ENCODE measurements at regions not wholly inside any gene's neighbourhood (a gene's known extent, or its start where the extent isn't known, plus 50 kb on each side); places are given as distances from the start of the nearest gene placed in this dataset.
A peak's percentile ranks its signal among the peaks of the same experiment; 100 is the strongest.

- Histone ChIP-seq H3K4me1 (ENCODE audit: control insufficient read depth in 3 of 3, insufficient read depth in 2 of 3, low read depth in 1 of 3, low read length in 2 of 3) (no peaks in the 10 kb centered on the region), H3K9me3 (ENCODE audit: control insufficient read depth in 2 of 2, insufficient read depth in 1 of 2, low read depth in 1 of 2, low read length in 1 of 2) (no peaks in the 10 kb centered on the region), H3K27ac (ENCODE audit: low read depth in 1 of 3, low read length in 2 of 3) (no peak overlapping the region), H3K4me3 (ENCODE audit: low read depth in 1 of 3, low read length in 3 of 3) (no peak overlapping the region), H3K27me3 (ENCODE audit: control insufficient read depth in 3 of 3, insufficient read depth in 3 of 3, low read length in 3 of 3) (no peaks in the 10 kb centered on the region), H3K36me3 (ENCODE audit: control insufficient read depth in 3 of 3, insufficient read depth in 2 of 3, low read depth in 1 of 3, low read length in 3 of 3) (no peaks in the 10 kb centered on the region)
- FAIRE-seq (no peak), DNase-seq (no peak)
- WGBS, 3 donors = 46 to 56% (median 48%) methylated on average over 4 of the region's 4 CpGs
These were observed 402.1 kb upstream of the CHD6 start for GRCh38 chr20:42020316-42020715.

- H3K27me3 ChIP-seq (ENCODE audit: control insufficient read depth in 3 of 3, insufficient read depth in 3 of 3, low read length in 3 of 3) = no peaks in the 10 kb centered on the region
- no peaks in the 10 kb centered on the region for H3K36me3 ChIP-seq (ENCODE audit: control insufficient read depth in 3 of 3, insufficient read depth in 2 of 3, low read depth in 1 of 3, low read length in 3 of 3)
- H3K4me1 ChIP-seq (ENCODE audit: control insufficient read depth in 3 of 3, insufficient read depth in 2 of 3, low read depth in 1 of 3, low read length in 2 of 3) = no peaks in the 10 kb centered on the region
- H3K27ac ChIP-seq (ENCODE audit: low read depth in 1 of 3, low read length in 2 of 3) = no peak overlapping the region
- H3K9me3 ChIP-seq (ENCODE audit: control insufficient read depth in 2 of 2, insufficient read depth in 1 of 2, low read depth in 1 of 2, low read length in 1 of 2) = no peaks in the 10 kb centered on the region
- no peak overlapping the region for H3K4me3 ChIP-seq (ENCODE audit: low read depth in 1 of 3, low read length in 3 of 3)
- FAIRE-seq (no peak), DNase-seq (peak; percentile 3 to 10)
These were observed 400.8 kb upstream of the CHD6 start for GRCh38 chr20:42018979-42019378.

- H3K27ac ChIP-seq (ENCODE audit: low read depth in 1 of 3, low read length in 2 of 3) = no peak overlapping the region
- FAIRE-seq (no peak), DNase-seq (no peak)
- no peaks in the 10 kb centered on the region for H3K4me1 ChIP-seq (ENCODE audit: control insufficient read depth in 3 of 3, insufficient read depth in 2 of 3, low read depth in 1 of 3, low read length in 2 of 3)
- no peaks in the 10 kb centered on the region for H3K36me3 ChIP-seq (ENCODE audit: control insufficient read depth in 3 of 3, insufficient read depth in 2 of 3, low read depth in 1 of 3, low read length in 3 of 3)
- no peaks in the 10 kb centered on the region for H3K27me3 ChIP-seq (ENCODE audit: control insufficient read depth in 3 of 3, insufficient read depth in 3 of 3, low read length in 3 of 3)
- no peak overlapping the region for H3K4me3 ChIP-seq (ENCODE audit: low read depth in 1 of 3, low read length in 3 of 3)
- peaks cover 0 to 7% of the 10 kb centered on the region in 2 donors for H3K9me3 ChIP-seq (ENCODE audit: control insufficient read depth in 2 of 2, insufficient read depth in 1 of 2, low read depth in 1 of 2, low read length in 1 of 2)
- WGBS, 3 donors = 59 to 65% (median 60%) methylated on average over 3 of the region's 3 CpGs
These were observed 391.9 kb upstream of the CHD6 start for GRCh38 chr20:42010090-42010489.

GRCh38 chr20:42007251-42007650 lies 389.1 kb upstream of the CHD6 start:
- Histone ChIP-seq H3K9me3 (ENCODE audit: control insufficient read depth in 2 of 2, insufficient read depth in 1 of 2, low read depth in 1 of 2, low read length in 1 of 2) (peaks cover 0 to 7% of the 10 kb centered on the region in 2 donors), H3K36me3 (ENCODE audit: control insufficient read depth in 3 of 3, insufficient read depth in 2 of 3, low read depth in 1 of 3, low read length in 3 of 3) (no peaks in the 10 kb centered on the region), H3K27me3 (ENCODE audit: control insufficient read depth in 3 of 3, insufficient read depth in 3 of 3, low read length in 3 of 3) (no peaks in the 10 kb centered on the region), H3K4me3 (ENCODE audit: low read depth in 1 of 3, low read length in 3 of 3) (no peak overlapping the region), H3K27ac (ENCODE audit: low read depth in 1 of 3, low read length in 2 of 3) (no peak overlapping the region), H3K4me1 (ENCODE audit: control insufficient read depth in 3 of 3, insufficient read depth in 2 of 3, low read depth in 1 of 3, low read length in 2 of 3) (no peaks in the 10 kb centered on the region)
- 70 to 77% (median 71%) methylated on average over 4 of the region's 4 CpGs for WGBS, 3 donors
- FAIRE-seq (no peak), DNase-seq (no peak)

- no peaks in the 10 kb centered on the region for H3K4me1 ChIP-seq (ENCODE audit: control insufficient read depth in 3 of 3, insufficient read depth in 2 of 3, low read depth in 1 of 3, low read length in 2 of 3)
- FAIRE-seq (no peak), DNase-seq (no peak)
- H3K27me3 ChIP-seq (ENCODE audit: control insufficient read depth in 3 of 3, insufficient read depth in 3 of 3, low read length in 3 of 3) = no peaks in the 10 kb centered on the region
- H3K36me3 ChIP-seq (ENCODE audit: control insufficient read depth in 3 of 3, insufficient read depth in 2 of 3, low read depth in 1 of 3, low read length in 3 of 3) = no peaks in the 10 kb centered on the region
- H3K4me3 ChIP-seq (ENCODE audit: low read depth in 1 of 3, low read length in 3 of 3) = no peak overlapping the region
- H3K27ac ChIP-seq (ENCODE audit: low read depth in 1 of 3, low read length in 2 of 3) = no peak overlapping the region
- H3K9me3 ChIP-seq (ENCODE audit: control insufficient read depth in 2 of 2, insufficient read depth in 1 of 2, low read depth in 1 of 2, low read length in 1 of 2) = peaks cover 0 to 7% of the 10 kb centered on the region in 2 donors
These were observed 387.0 kb upstream of the CHD6 start for GRCh38 chr20:42005211-42005610.

- Histone ChIP-seq H3K4me1 (ENCODE audit: control insufficient read depth in 3 of 3, insufficient read depth in 2 of 3, low read depth in 1 of 3, low read length in 2 of 3) (no peaks in the 10 kb centered on the region), H3K36me3 (ENCODE audit: control insufficient read depth in 3 of 3, insufficient read depth in 2 of 3, low read depth in 1 of 3, low read length in 3 of 3) (no peaks in the 10 kb centered on the region), H3K27me3 (ENCODE audit: control insufficient read depth in 3 of 3, insufficient read depth in 3 of 3, low read length in 3 of 3) (no peaks in the 10 kb centered on the region), H3K4me3 (ENCODE audit: low read depth in 1 of 3, low read length in 3 of 3) (no peak overlapping the region), H3K9me3 (ENCODE audit: control insufficient read depth in 2 of 2, insufficient read depth in 1 of 2, low read depth in 1 of 2, low read length in 1 of 2) (no peaks in the 10 kb centered on the region), H3K27ac (ENCODE audit: low read depth in 1 of 3, low read length in 2 of 3) (no peak overlapping the region)
- 81 to 85% (median 83%) methylated on average over 2 of the region's 2 CpGs for WGBS, 3 donors
- FAIRE-seq (no peak), DNase-seq (no peak)
These were observed 385.2 kb upstream of the CHD6 start for GRCh38 chr20:42003380-42003779.

GRCh38 chr20:41998539-41999341 lies 380.6 kb upstream of the CHD6 start:
- Histone ChIP-seq H3K27me3 (ENCODE audit: control insufficient read depth in 3 of 3, insufficient read depth in 3 of 3, low read length in 3 of 3) (no peaks in the 10 kb centered on the region), H3K9me3 (ENCODE audit: control insufficient read depth in 2 of 2, insufficient read depth in 1 of 2, low read depth in 1 of 2, low read length in 1 of 2) (no peaks in the 10 kb centered on the region), H3K27ac (ENCODE audit: low read depth in 1 of 3, low read length in 2 of 3) (no peak overlapping the region), H3K4me1 (ENCODE audit: control insufficient read depth in 3 of 3, insufficient read depth in 2 of 3, low read depth in 1 of 3, low read length in 2 of 3) (no peaks in the 10 kb centered on the region), H3K36me3 (ENCODE audit: control insufficient read depth in 3 of 3, insufficient read depth in 2 of 3, low read depth in 1 of 3, low read length in 3 of 3) (no peaks in the 10 kb centered on the region), H3K4me3 (ENCODE audit: low read depth in 1 of 3, low read length in 3 of 3) (no peak overlapping the region)
- DNase-seq = no peak
- 92 to 94% (median 93%) methylated on average over 76 to 92 of the region's 92 CpGs for WGBS, 3 donors
- no peak for FAIRE-seq

GRCh38 chr20:41996951-41997350 lies 378.8 kb upstream of the CHD6 start:
- WGBS, 3 donors = 80 to 92% (median 82%) methylated on average over 3 of the region's 3 CpGs
- Histone ChIP-seq H3K27me3 (ENCODE audit: control insufficient read depth in 3 of 3, insufficient read depth in 3 of 3, low read length in 3 of 3) (no peaks in the 10 kb centered on the region), H3K27ac (ENCODE audit: low read depth in 1 of 3, low read length in 2 of 3) (no peak overlapping the region), H3K36me3 (ENCODE audit: control insufficient read depth in 3 of 3, insufficient read depth in 2 of 3, low read depth in 1 of 3, low read length in 3 of 3) (no peaks in the 10 kb centered on the region), H3K4me3 (ENCODE audit: low read depth in 1 of 3, low read length in 3 of 3) (no peak overlapping the region), H3K9me3 (ENCODE audit: control insufficient read depth in 2 of 2, insufficient read depth in 1 of 2, low read depth in 1 of 2, low read length in 1 of 2) (no peaks in the 10 kb centered on the region), H3K4me1 (ENCODE audit: control insufficient read depth in 3 of 3, insufficient read depth in 2 of 3, low read depth in 1 of 3, low read length in 2 of 3) (no peaks in the 10 kb centered on the region)
- no peak for DNase-seq
- FAIRE-seq = no peak

GRCh38 chr20:41992481-41992880 lies 374.3 kb upstream of the CHD6 start:
- FAIRE-seq (no peak), DNase-seq (no peak)
- Histone ChIP-seq H3K4me1 (ENCODE audit: control insufficient read depth in 3 of 3, insufficient read depth in 2 of 3, low read depth in 1 of 3, low read length in 2 of 3) (no peaks in the 10 kb centered on the region), H3K9me3 (ENCODE audit: control insufficient read depth in 2 of 2, insufficient read depth in 1 of 2, low read depth in 1 of 2, low read length in 1 of 2) (no peaks in the 10 kb centered on the region), H3K36me3 (ENCODE audit: control insufficient read depth in 3 of 3, insufficient read depth in 2 of 3, low read depth in 1 of 3, low read length in 3 of 3) (no peaks in the 10 kb centered on the region), H3K4me3 (ENCODE audit: low read depth in 1 of 3, low read length in 3 of 3) (no peak overlapping the region), H3K27me3 (ENCODE audit: control insufficient read depth in 3 of 3, insufficient read depth in 3 of 3, low read length in 3 of 3) (no peaks in the 10 kb centered on the region), H3K27ac (ENCODE audit: low read depth in 1 of 3, low read length in 2 of 3) (no peak overlapping the region)
- WGBS, 3 donors = 50 to 71% (median 66%) methylated on average over 4 of the region's 4 CpGs

Data from small intestine (tissue), 7 donors.